ENCODE measurements at regions not wholly inside any gene's neighbourhood (a gene's known extent, or its start where the extent isn't known, plus 50 kb on each side); places are given as distances from the start of the nearest gene placed in this dataset.
A peak's percentile ranks its signal among the peaks of the same experiment; 100 is the strongest.

GRCh38 chr3:5796541-5796940 is 609.0 kb downstream of the EDEM1 start:
- H3K4me3 ChIP-seq (ENCODE audit: low read depth, low read length, poor library complexity, severe bottlenecking): no peak overlapping the region
- no peak overlapping the region for H3K27ac ChIP-seq (ENCODE audit: low read depth, low read length, poor library complexity, severe bottlenecking)
- intact Hi-C loops (cut with micrococcal nuclease; ENCODE audit: unreplicated experiment): no loop called here
- BruUV-seq (replicated peaks): no TSS peak
- TF ChIP-seq EZH2phosphoT487 (IDR thresholded peaks at IDR 0.05; ENCODE audit: borderline replicate concordance, low read depth, low read length): no peak
- TF ChIP-seq CTCF (conservative IDR thresholded peaks at IDR 0.05; ENCODE audit: low read length): no peak
- no peaks in the 10 kb centered on the region for H3K36me3 ChIP-seq (ENCODE audit: insufficient read depth, low read length)
- H3K9me3 ChIP-seq (ENCODE audit: low read length): no peaks in the 10 kb centered on the region
- ChIA-PET POLR2A (no interaction called here), CTCF (ENCODE audit: unreplicated experiment) (no interaction called here)
- H3K9me2 ChIP-seq (ENCODE audit: insufficient read depth, low read length): no peaks in the 10 kb centered on the region; the same call in 1 of the 2 replicates
- H3K4me1 ChIP-seq (ENCODE audit: insufficient read depth, low read length, poor library complexity, severe bottlenecking): no peaks in the 10 kb centered on the region
- no peaks in the 10 kb centered on the region for H3K79me2 ChIP-seq (ENCODE audit: insufficient read depth, low read depth, low read length)
- DNase-seq (ENCODE audit: low spot score): no peak
- H2AFZ ChIP-seq (ENCODE audit: low read length): no peak overlapping the region
- H3K4me2 ChIP-seq (ENCODE audit: low read length): no peak overlapping the region
- H4K20me1 ChIP-seq (ENCODE audit: insufficient read depth, low read length): no peaks in the 10 kb centered on the region

GRCh38 chr3:5798809-5799208 is 611.3 kb downstream of the EDEM1 start:
- intact Hi-C loops (cut with micrococcal nuclease; ENCODE audit: unreplicated experiment): no loop called here
- no peak overlapping the region for H3K4me3 ChIP-seq (ENCODE audit: low read depth, low read length, poor library complexity, severe bottlenecking)
- H2AFZ ChIP-seq (ENCODE audit: low read length): no peak overlapping the region
- DNase-seq (ENCODE audit: low spot score): no peak
- no peak overlapping the region for H3K4me2 ChIP-seq (ENCODE audit: low read length)
- no peaks in the 10 kb centered on the region for H3K79me2 ChIP-seq (ENCODE audit: insufficient read depth, low read depth, low read length)
- H3K36me3 ChIP-seq (ENCODE audit: insufficient read depth, low read length): no peaks in the 10 kb centered on the region
- H3K9me3 ChIP-seq (ENCODE audit: low read length): no peaks in the 10 kb centered on the region
- TF ChIP-seq CTCF (conservative IDR thresholded peaks at IDR 0.05; ENCODE audit: low read length) (no peak), EZH2phosphoT487 (IDR thresholded peaks at IDR 0.05; ENCODE audit: borderline replicate concordance, low read depth, low read length) (no peak)
- ChIA-PET POLR2A (no interaction called here), CTCF (ENCODE audit: unreplicated experiment) (no interaction called here)
- no peaks in the 10 kb centered on the region for H3K4me1 ChIP-seq (ENCODE audit: insufficient read depth, low read length, poor library complexity, severe bottlenecking)
- no peaks in the 10 kb centered on the region for H4K20me1 ChIP-seq (ENCODE audit: insufficient read depth, low read length)
- no peak overlapping the region for H3K27ac ChIP-seq (ENCODE audit: low read depth, low read length, poor library complexity, severe bottlenecking)
- no peaks in the 10 kb centered on the region for H3K9me2 ChIP-seq (ENCODE audit: insufficient read depth, low read length)
- no TSS peak for BruUV-seq (replicated peaks)

GRCh38 chr3:5799398-5799797 is 611.9 kb downstream of the EDEM1 start:
- Histone ChIP-seq H3K79me2 (ENCODE audit: insufficient read depth, low read depth, low read length) (no peaks in the 10 kb centered on the region), H3K4me2 (ENCODE audit: low read length) (no peak overlapping the region), H3K9me3 (ENCODE audit: low read length) (no peaks in the 10 kb centered on the region), H3K4me1 (ENCODE audit: insufficient read depth, low read length, poor library complexity, severe bottlenecking) (no peaks in the 10 kb centered on the region), H2AFZ (ENCODE audit: low read length) (no peak overlapping the region), H3K9me2 (ENCODE audit: insufficient read depth, low read length) (no peaks in the 10 kb centered on the region), H3K36me3 (ENCODE audit: insufficient read depth, low read length) (no peaks in the 10 kb centered on the region), H4K20me1 (ENCODE audit: insufficient read depth, low read length) (no peaks in the 10 kb centered on the region), H3K4me3 (ENCODE audit: low read depth, low read length, poor library complexity, severe bottlenecking) (no peak overlapping the region), H3K27ac (ENCODE audit: low read depth, low read length, poor library complexity, severe bottlenecking) (no peak overlapping the region)
- CTCF ChIA-PET (ENCODE audit: unreplicated experiment): no interaction called here
- BruUV-seq (replicated peaks): no TSS peak
- TF ChIP-seq CTCF (conservative IDR thresholded peaks at IDR 0.05; ENCODE audit: low read length) (peak; percentile 28), EZH2phosphoT487 (IDR thresholded peaks at IDR 0.05; ENCODE audit: borderline replicate concordance, low read depth, low read length) (no peak)
- POLR2A ChIA-PET: interaction anchor here (0.7 to 1.1 kb wide), 3 partner anchors 30 to 84 kb away, joined by 3 to 4 read pairs (median 3); no protein-coding TSS in a partner anchor
- DNase-seq (ENCODE audit: low spot score): no peak
- intact Hi-C loops (cut with micrococcal nuclease; ENCODE audit: unreplicated experiment): no loop called here

Data from OCI-LY7 (cell line).